Parathyroid adenoma (tissue), 2 donors: ENCODE measurements at regions not wholly inside any gene's neighbourhood (a gene's known extent, or its start where the extent isn't known, plus 50 kb on each side); places are given as distances from the start of the nearest gene placed in this dataset.
"Not testable (repeated sequence)": the region's sequence is repeated elsewhere in the genome, so short reads cannot be mapped to it uniquely, and the experiment has no call there.

ENCODE experiments used
- H2AFZ ChIP-seq: fragments of 300-600 bp; sonication (generic); one replicate; pipeline ENCODE4 v1.7.0; 2017; ENCODE audit warnings: antibody characterized with exemption, mild to moderate bottlenecking
- H3K27ac ChIP-seq: fragments of 300-600 bp; sonication (generic); one replicate; pipeline ENCODE4 v1.7.0; 2017
- H3K27me3 ChIP-seq: fragments of 300-600 bp; sonication (generic); one replicate; pipeline ENCODE4 v1.7.0; 2017; ENCODE audit warnings: low read length; ENCODE audit not compliant: control insufficient read depth, insufficient read depth
- H3K36me3 ChIP-seq: fragments of 300-600 bp; sonication (generic); one replicate; pipeline ENCODE4 v1.7.0; 2017; ENCODE audit warnings: low read length; ENCODE audit not compliant: control insufficient read depth, insufficient read depth
- H3K4me1 ChIP-seq: fragments of 300-600 bp; sonication (generic); one replicate; pipeline ENCODE4 v1.7.0; 2017; ENCODE audit warnings: control low read depth
- H3K4me2 ChIP-seq: fragments of 300-600 bp; sonication (generic); one replicate; pipeline ENCODE4 v1.7.0; 2017; ENCODE audit warnings: low read length
- H3K4me3 ChIP-seq: fragments of 300-600 bp; sonication (generic); one replicate; pipeline ENCODE4 v1.7.0; 2017; ENCODE audit warnings: low read depth, low read length
- H3K79me2 ChIP-seq: fragments of 300-600 bp; sonication (generic); one replicate; pipeline ENCODE4 v1.7.0; 2017; ENCODE audit warnings: control low read depth
- H3K9ac ChIP-seq: fragments of 300-600 bp; sonication (generic); one replicate; pipeline ENCODE4 v1.7.0; 2017; ENCODE audit warnings: mild to moderate bottlenecking
- H3K9me3 ChIP-seq: fragments of 300-600 bp; sonication (generic); one replicate; pipeline ENCODE4 v1.7.0; 2017; ENCODE audit warnings: low read length; ENCODE audit not compliant: control insufficient read depth
- TF ChIP-seq, protein P1 (sequence below): fragments of 300-600 bp; sonication (generic); IDR thresholded peaks from one replicate; pipeline ENCODE4 v1.7.0; 2017; ENCODE audit warnings: antibody characterized with exemption, mild to moderate bottlenecking
- donor health status: primary hyperparathyroidism.

DNA sequence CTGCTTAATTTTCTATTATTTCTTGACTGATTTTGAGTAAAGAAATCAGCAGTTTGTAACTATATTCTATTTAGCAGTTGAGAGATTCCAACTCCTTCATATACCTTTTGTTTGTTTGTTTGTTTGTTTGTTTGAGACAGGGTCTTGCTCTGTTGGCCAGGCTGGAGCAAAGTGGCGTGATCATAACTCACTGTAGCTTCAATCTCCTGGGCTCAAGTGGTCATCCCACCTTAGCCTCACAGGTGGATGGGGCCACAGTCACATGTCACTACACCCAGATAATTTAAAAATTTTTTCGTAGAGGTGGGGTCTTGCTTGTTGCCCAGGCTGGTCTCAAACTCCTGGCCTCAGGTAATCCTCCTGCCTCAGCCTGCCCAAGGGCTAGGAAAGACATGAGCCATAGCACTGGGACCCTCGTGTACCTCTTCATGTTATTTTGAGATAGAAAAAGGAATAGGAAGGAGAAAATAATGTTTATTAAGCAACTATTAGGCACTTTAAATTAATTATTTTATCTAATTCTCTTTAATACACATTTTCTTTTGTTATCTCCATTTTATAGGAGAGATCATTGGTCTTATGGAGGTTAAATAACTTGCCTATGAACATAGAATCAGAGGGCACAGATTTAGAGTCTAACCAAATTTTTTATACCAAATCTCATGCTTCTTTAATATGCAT is 133.0 kb downstream of the ZNF608 start:
- H3K4me2 ChIP-seq, result no peak overlapping the region
- H3K27ac ChIP-seq, result no peak overlapping the region

DNA sequence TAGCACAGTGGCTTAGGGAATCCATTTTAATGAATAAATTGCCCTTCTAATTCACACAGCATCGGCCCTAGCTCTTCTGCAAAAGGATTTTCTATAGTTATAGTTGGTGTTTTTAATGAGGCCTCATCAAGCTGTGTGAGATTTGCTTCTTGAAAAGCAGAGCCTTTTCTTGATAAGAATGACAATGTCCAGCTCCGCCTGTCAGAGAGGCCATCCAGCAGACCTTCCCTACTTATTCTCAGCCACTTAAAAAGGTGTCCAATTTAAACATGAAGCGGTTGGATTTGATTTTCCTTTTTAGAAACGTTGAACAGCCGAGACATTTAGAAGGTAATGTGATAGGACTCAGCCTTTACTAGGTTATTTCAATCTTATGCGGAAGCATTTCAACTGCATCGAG is 134.4 kb downstream of the ZNF608 start:
- Histone ChIP-seq H3K4me2 (no peak overlapping the region), H2AFZ (no peak overlapping the region), H3K4me3 (no peak overlapping the region), H3K9me3 (no peaks in the 10 kb centered on the region), H3K36me3 (no peaks in the 10 kb centered on the region), H3K79me2 (no peaks in the 10 kb centered on the region), H3K4me1 (no peaks in the 10 kb centered on the region), H3K27ac (no peak overlapping the region), H3K9ac (no peak overlapping the region), H3K27me3 (no peaks in the 10 kb centered on the region)
- TF ChIP-seq, protein P1, sequence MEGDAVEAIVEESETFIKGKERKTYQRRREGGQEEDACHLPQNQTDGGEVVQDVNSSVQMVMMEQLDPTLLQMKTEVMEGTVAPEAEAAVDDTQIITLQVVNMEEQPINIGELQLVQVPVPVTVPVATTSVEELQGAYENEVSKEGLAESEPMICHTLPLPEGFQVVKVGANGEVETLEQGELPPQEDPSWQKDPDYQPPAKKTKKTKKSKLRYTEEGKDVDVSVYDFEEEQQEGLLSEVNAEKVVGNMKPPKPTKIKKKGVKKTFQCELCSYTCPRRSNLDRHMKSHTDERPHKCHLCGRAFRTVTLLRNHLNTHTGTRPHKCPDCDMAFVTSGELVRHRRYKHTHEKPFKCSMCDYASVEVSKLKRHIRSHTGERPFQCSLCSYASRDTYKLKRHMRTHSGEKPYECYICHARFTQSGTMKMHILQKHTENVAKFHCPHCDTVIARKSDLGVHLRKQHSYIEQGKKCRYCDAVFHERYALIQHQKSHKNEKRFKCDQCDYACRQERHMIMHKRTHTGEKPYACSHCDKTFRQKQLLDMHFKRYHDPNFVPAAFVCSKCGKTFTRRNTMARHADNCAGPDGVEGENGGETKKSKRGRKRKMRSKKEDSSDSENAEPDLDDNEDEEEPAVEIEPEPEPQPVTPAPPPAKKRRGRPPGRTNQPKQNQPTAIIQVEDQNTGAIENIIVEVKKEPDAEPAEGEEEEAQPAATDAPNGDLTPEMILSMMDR, result no peak

More for the DNA sequence above, 133.0 kb downstream of the ZNF608 start:
- no peaks in the 10 kb centered on the region for H3K27me3 ChIP-seq
- H3K79me2 ChIP-seq, result no peaks in the 10 kb centered on the region
- no peaks in the 10 kb centered on the region for H3K36me3 ChIP-seq
- TF ChIP-seq, protein P1, result no peak
- no peaks in the 10 kb centered on the region for H3K9me3 ChIP-seq
- no peak overlapping the region for H3K4me3 ChIP-seq
- H3K4me1 ChIP-seq, result no peaks in the 10 kb centered on the region
- H3K9ac ChIP-seq, result no peak overlapping the region
- H2AFZ ChIP-seq, result no peak overlapping the region

DNA sequence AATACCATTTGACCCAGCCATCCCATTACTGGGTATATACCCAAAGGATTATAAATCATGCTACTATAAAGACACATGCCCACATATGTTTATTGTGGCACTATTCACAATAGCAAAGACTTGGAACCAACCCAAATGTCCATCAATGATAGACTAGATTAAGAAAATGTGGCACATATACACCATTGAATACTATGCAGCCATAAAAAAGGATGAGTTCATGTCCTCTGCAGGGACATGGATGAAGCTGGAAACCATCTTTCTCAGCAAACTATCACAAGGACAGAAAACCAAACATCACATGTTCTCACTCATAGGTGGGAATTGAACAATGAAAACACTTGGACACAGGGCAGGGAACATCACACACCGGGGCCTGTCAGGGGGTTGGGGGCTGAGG is 135.2 kb downstream of the ZNF608 start:
- not testable (repeated sequence) for H3K4me2 ChIP-seq, H3K36me3 ChIP-seq, H3K9ac ChIP-seq, H3K27me3 ChIP-seq, H3K27ac ChIP-seq, H3K79me2 ChIP-seq, H2AFZ ChIP-seq, H3K9me3 ChIP-seq, H3K4me1 ChIP-seq, H3K4me3 ChIP-seq

DNA sequence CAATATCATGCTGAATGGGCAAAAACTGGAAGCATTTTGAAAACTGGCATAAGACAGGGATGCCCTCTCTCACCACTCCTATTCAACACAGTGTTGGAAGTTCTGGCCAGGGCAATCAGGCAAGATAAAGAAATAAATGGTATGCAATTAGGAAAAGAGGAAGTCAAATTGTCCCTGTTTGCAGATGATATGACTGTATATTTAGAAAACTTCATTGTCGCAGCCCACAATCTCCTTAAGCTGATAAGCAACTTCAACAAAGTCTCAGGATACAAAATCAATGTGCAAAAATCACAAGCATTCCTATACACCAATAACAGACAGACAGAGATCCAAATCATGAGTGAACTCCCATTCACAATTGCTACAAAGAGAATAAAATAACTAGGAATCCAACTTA is 136.8 kb downstream of the ZNF608 start:
- H3K4me2 ChIP-seq, result not testable (repeated sequence)

DNA sequence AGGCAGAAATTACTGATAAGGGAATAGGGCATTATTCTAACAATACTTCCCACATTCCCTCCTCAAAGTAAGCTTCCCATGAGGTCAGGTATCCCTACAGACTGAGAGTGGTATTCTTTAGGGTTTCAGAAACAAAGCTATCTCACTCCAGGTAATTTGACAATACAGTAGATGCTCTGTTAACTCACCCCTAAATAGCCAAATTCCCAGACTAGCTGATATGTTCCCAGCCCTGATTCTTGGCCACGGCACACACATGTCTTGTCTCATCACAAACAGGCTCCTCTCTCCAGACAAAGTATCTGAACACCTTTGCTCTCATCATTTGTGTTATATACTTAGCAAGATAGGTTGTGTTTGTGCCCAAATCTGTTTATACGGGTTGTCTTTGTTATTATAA is 139.9 kb downstream of the ZNF608 start:
- Histone ChIP-seq H2AFZ (no peak overlapping the region), H3K9me3 (no peaks in the 10 kb centered on the region), H3K79me2 (no peaks in the 10 kb centered on the region), H3K4me2 (no peak overlapping the region), H3K27ac (no peak overlapping the region), H3K27me3 (no peaks in the 10 kb centered on the region), H3K36me3 (no peaks in the 10 kb centered on the region), H3K9ac (no peak overlapping the region), H3K4me3 (no peak overlapping the region), H3K4me1 (no peaks in the 10 kb centered on the region)
- TF ChIP-seq, protein P1, result no peak

More for the DNA sequence above, 136.8 kb downstream of the ZNF608 start:
- H3K4me3 ChIP-seq, H3K9ac ChIP-seq, H3K36me3 ChIP-seq, H3K4me1 ChIP-seq, H3K27me3 ChIP-seq, H3K9me3 ChIP-seq, H3K79me2 ChIP-seq, H2AFZ ChIP-seq, H3K27ac ChIP-seq: not testable (repeated sequence)

DNA sequence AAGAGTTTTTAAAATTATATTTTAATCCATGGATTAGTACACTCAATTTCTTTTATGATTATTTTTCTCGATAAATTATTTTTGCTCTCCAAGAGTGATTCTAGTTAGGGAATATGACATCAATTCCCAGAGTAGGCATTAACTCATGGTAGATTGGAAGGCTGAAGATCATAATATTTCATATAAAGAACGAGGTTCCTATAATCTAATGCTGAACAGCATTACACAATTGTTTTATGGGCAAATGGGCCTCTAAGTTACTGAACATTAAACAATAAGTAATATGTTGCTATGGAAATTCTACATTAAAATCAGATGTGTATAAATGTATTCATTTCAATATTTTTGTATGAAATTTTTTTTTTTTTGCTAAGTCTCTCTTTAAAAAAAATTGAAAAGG is 140.3 kb downstream of the ZNF608 start:
- no peak overlapping the region for H3K4me2 ChIP-seq
- no peak overlapping the region for H3K27ac ChIP-seq
- H3K27me3 ChIP-seq, result no peaks in the 10 kb centered on the region

More for the DNA sequence above, 140.3 kb downstream of the ZNF608 start:
- TF ChIP-seq, protein P1, result no peak
- Histone ChIP-seq H3K9me3 (no peaks in the 10 kb centered on the region), H3K4me3 (no peak overlapping the region), H3K9ac (no peak overlapping the region), H3K79me2 (no peaks in the 10 kb centered on the region), H2AFZ (no peak overlapping the region), H3K36me3 (no peaks in the 10 kb centered on the region), H3K4me1 (no peaks in the 10 kb centered on the region)
